Smooth muscle cell (in vitro differentiated cells): ENCODE measurements at regions not wholly inside any gene's neighbourhood (a gene's known extent, or its start where the extent isn't known, plus 50 kb on each side); places are given as distances from the start of the nearest gene placed in this dataset.

Source experiments
- DNase-seq: peaks from one replicate; lab custom pipeline; 2025; ENCODE audit not compliant: unreplicated experiment; lab: John Stamatoyannopoulos, UW
- H2AFZ ChIP-seq: fragments of 200-600 bp; sonication (generic); 2 replicates; pipeline ENCODE4 v1.6.0; 2016; ENCODE audit warnings: antibody characterized with exemption, low read depth, mild to moderate bottlenecking
- H3F3A ChIP-seq: fragments of 200-600 bp; sonication (generic); 2 replicates; pipeline ENCODE4 v1.6.0; 2017; ENCODE audit warnings: antibody characterized with exemption, low read depth
- H3K27ac ChIP-seq: fragments of 200-600 bp; sonication (generic); 2 replicates; pipeline ENCODE4 v1.5.1; 2016; ENCODE audit warnings: low read depth, mild to moderate bottlenecking
- H3K27me3 ChIP-seq: fragments of 200-600 bp; sonication (generic); 2 replicates; pipeline ENCODE4 v1.6.1; 2016; ENCODE audit warnings: low read depth, mild to moderate bottlenecking
- H3K36me3 ChIP-seq: fragments of 200-600 bp; sonication (generic); 2 replicates; pipeline ENCODE4 v1.5.1; 2016; ENCODE audit warnings: low read depth
- H3K4me1 ChIP-seq: fragments of 200-600 bp; sonication (generic); 2 replicates; pipeline ENCODE4 v1.5.1; 2016; ENCODE audit warnings: low read depth
- H3K4me2 ChIP-seq: fragments of 200-600 bp; sonication (generic); 2 replicates; pipeline ENCODE4 v1.6.0; 2016; ENCODE audit warnings: mild to moderate bottlenecking
- H3K4me3 ChIP-seq: fragments of 200-600 bp; sonication (generic); 2 replicates; pipeline ENCODE4 v1.5.1; 2016; ENCODE audit warnings: mild to moderate bottlenecking
- H3K79me2 ChIP-seq: fragments of 200-600 bp; sonication (generic); 2 replicates; pipeline ENCODE4 v1.6.0; 2016; ENCODE audit warnings: low read depth, mild to moderate bottlenecking
- H3K9ac ChIP-seq: fragments of 200-600 bp; sonication (generic); 2 replicates; pipeline ENCODE4 v1.6.0; 2016; ENCODE audit warnings: low read depth
- H3K9me3 ChIP-seq: fragments of 200-600 bp; sonication (generic); replicated peaks from 2 replicates; pipeline ENCODE4 v1.5.1; 2016; ENCODE audit warnings: low read depth
- H4K20me1 ChIP-seq: fragments of 200-600 bp; sonication (generic); 2 replicates; pipeline ENCODE4 v1.6.0; 2016; ENCODE audit warnings: low read depth
- WGBS: methylation state at CpG from one replicate; pipeline ENCODE4 v1.1.7; 2016; ENCODE audit warnings: low lambda C conversion rate; 5-methylcytosine and 5-hydroxymethylcytosine counted together
- TF ChIP-seq, protein P1 (sequence below): fragments of 200-600 bp; sonication (generic); IDR thresholded peaks from 2 replicates; pipeline ENCODE4 v1.5.1; 2017; ENCODE audit warnings: borderline replicate concordance, mild to moderate bottlenecking, antibody characterized with exemption; ENCODE audit not compliant: insufficient read depth, poor library complexity, severe bottlenecking

DNA sequence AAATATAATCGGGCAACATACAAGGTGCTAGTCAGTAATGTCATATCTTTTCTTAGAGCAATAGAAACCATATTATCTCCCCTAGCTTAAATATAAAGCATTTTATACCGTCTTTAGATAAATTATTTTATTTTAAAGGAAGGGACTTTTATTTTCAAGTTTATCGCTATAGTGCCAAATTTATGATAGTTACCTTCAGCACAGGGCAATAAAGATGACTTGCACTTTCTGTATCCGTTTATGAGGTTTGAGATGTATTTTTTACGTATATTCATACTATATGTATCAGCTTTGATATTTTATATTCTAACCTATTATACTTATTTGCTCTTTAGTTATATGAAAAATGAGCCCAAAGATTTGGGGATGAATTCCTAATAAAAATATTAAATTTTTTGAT, 61.6 kb upstream of the CARD18 start:
- no peaks in the 10 kb centered on the region for H3F3A ChIP-seq
- no peak overlapping the region for H3K9ac ChIP-seq
- H3K4me2 ChIP-seq, result no peak overlapping the region
- H3K36me3 ChIP-seq, result no peaks in the 10 kb centered on the region
- H3K27ac ChIP-seq, result no peak overlapping the region
- H3K9me3 ChIP-seq, result no peaks in the 10 kb centered on the region
- no peak overlapping the region for H3K4me3 ChIP-seq
- WGBS, result 73% methylated on average over 5 of the region's 5 CpGs
- no peak overlapping the region for H2AFZ ChIP-seq
- DNase-seq, result no peak
- TF ChIP-seq, protein P1, sequence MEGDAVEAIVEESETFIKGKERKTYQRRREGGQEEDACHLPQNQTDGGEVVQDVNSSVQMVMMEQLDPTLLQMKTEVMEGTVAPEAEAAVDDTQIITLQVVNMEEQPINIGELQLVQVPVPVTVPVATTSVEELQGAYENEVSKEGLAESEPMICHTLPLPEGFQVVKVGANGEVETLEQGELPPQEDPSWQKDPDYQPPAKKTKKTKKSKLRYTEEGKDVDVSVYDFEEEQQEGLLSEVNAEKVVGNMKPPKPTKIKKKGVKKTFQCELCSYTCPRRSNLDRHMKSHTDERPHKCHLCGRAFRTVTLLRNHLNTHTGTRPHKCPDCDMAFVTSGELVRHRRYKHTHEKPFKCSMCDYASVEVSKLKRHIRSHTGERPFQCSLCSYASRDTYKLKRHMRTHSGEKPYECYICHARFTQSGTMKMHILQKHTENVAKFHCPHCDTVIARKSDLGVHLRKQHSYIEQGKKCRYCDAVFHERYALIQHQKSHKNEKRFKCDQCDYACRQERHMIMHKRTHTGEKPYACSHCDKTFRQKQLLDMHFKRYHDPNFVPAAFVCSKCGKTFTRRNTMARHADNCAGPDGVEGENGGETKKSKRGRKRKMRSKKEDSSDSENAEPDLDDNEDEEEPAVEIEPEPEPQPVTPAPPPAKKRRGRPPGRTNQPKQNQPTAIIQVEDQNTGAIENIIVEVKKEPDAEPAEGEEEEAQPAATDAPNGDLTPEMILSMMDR, result no peak
- no peaks in the 10 kb centered on the region for H3K27me3 ChIP-seq
- H3K4me1 ChIP-seq, result no peaks in the 10 kb centered on the region
- H4K20me1 ChIP-seq, result no peaks in the 10 kb centered on the region
- no peaks in the 10 kb centered on the region for H3K79me2 ChIP-seq

- Histone ChIP-seq H3F3A (no peaks in the 10 kb centered on the region), H3K4me2 (no peak overlapping the region), H3K9ac (no peak overlapping the region), H3K9me3 (no peaks in the 10 kb centered on the region), H3K27me3 (no peaks in the 10 kb centered on the region), H2AFZ (peak overlapping the region; percentile 29), H3K4me3 (no peak overlapping the region), H4K20me1 (no peaks in the 10 kb centered on the region), H3K4me1 (no peaks in the 10 kb centered on the region), H3K36me3 (no peaks in the 10 kb centered on the region), H3K27ac (no peak overlapping the region), H3K79me2 (no peaks in the 10 kb centered on the region)
- TF ChIP-seq, protein P1, result no peak
- DNase-seq, result no peak
- 93% methylated on average over 6 of the region's 6 CpGs for WGBS
Measured at GRCh38 chr11:105197071-105197815, 57.7 kb upstream of the CARD18 start.

GRCh38 chr11:105193260-105193659, 53.7 kb upstream of the CARD18 start:
- WGBS, result 79% methylated on average over 2 of the region's 2 CpGs
- H3K4me1 ChIP-seq, result no peaks in the 10 kb centered on the region

More at GRCh38 chr11:105193260-105193659, 53.7 kb upstream of the CARD18 start:
- Histone ChIP-seq H3K4me2 (no peak overlapping the region), H3K36me3 (no peaks in the 10 kb centered on the region), H3K4me3 (no peak overlapping the region), H3K27me3 (no peaks in the 10 kb centered on the region), H3K27ac (no peak overlapping the region), H3K9me3 (no peaks in the 10 kb centered on the region), H2AFZ (no peak overlapping the region), H3K79me2 (no peaks in the 10 kb centered on the region), H3F3A (no peaks in the 10 kb centered on the region), H3K9ac (no peak overlapping the region), H4K20me1 (no peaks in the 10 kb centered on the region)
- no peak for DNase-seq
- TF ChIP-seq, protein P1, result no peak
